A673 (cell line): ENCODE measurements at regions not wholly inside any gene's neighbourhood (a gene's known extent, or its start where the extent isn't known, plus 50 kb on each side); places are given as distances from the start of the nearest gene placed in this dataset.

Experiments
- EZH2 ChIP-seq: fragments of 200-600 bp; sonication (generic); IDR thresholded peaks from 2 replicates; pipeline ENCODE4 v1.6.1; 2017; ENCODE audit warnings: borderline replicate concordance, low read depth, mild to moderate bottlenecking, mixed read lengths, antibody characterized with exemption, low read length; ENCODE audit not compliant: poor library complexity, severe bottlenecking
- TF ChIP-seq, protein P1 (sequence below): fragments of 300-800, 200-600 bp; sonication (generic); conservative IDR thresholded peaks from 2 replicates; pipeline ENCODE4 v1.5.1; 2017; ENCODE audit warnings: low read depth, mild to moderate bottlenecking, antibody characterized with exemption, low read length, moderate library complexity, mixed read lengths

- TF ChIP-seq, protein P1, sequence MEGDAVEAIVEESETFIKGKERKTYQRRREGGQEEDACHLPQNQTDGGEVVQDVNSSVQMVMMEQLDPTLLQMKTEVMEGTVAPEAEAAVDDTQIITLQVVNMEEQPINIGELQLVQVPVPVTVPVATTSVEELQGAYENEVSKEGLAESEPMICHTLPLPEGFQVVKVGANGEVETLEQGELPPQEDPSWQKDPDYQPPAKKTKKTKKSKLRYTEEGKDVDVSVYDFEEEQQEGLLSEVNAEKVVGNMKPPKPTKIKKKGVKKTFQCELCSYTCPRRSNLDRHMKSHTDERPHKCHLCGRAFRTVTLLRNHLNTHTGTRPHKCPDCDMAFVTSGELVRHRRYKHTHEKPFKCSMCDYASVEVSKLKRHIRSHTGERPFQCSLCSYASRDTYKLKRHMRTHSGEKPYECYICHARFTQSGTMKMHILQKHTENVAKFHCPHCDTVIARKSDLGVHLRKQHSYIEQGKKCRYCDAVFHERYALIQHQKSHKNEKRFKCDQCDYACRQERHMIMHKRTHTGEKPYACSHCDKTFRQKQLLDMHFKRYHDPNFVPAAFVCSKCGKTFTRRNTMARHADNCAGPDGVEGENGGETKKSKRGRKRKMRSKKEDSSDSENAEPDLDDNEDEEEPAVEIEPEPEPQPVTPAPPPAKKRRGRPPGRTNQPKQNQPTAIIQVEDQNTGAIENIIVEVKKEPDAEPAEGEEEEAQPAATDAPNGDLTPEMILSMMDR = no peak
- TF ChIP-seq EZH2 = no peak
Measured at GRCh38 chr11:42800041-42800440, 511.8 kb upstream of the API5 start.
